GM23338 (cell line): ENCODE measurements at regions not wholly inside any gene's neighbourhood (a gene's known extent, or its start where the extent isn't known, plus 50 kb on each side); places are given as distances from the start of the nearest gene placed in this dataset.
A peak's percentile ranks its signal among the peaks of the same experiment; 100 is the strongest.
"Not testable (repeated sequence)": the region's sequence is repeated elsewhere in the genome, so short reads cannot be mapped to it uniquely, and the experiment has no call there.

ENCODE experiments used
- ATAC-seq: fragments of 200-7000 bp; cut with Tn5 transposase; 3 replicates; pipeline ENCODE4 v1.9.1; 2020
- DNase-seq: peaks from one replicate; pipeline ENCODE4 v3.0.0-alpha.2; 2015; ENCODE audit warnings: low spot score
- H2AFZ ChIP-seq: fragments of 200-600 bp; sonication (generic); 2 replicates; pipeline ENCODE4 v1.8.0; 2016; ENCODE audit warnings: antibody characterized with exemption, mild to moderate bottlenecking, moderate library complexity
- H3F3A ChIP-seq: fragments of 200-600 bp; sonication (generic); replicated peaks from 2 replicates; pipeline ENCODE4 v1.8.0; 2017; ENCODE audit warnings: antibody characterized with exemption, mixed run types, low read depth
- H3K27ac ChIP-seq: fragments of 200-600 bp; sonication (generic); 2 replicates; pipeline ENCODE4 v1.6.1; 2016; ENCODE audit warnings: low read depth
- H3K27me3 ChIP-seq: fragments of 200-600 bp; sonication (generic); 2 replicates; pipeline ENCODE4 v1.8.0; 2016; ENCODE audit warnings: mild to moderate bottlenecking, mixed run types, moderate library complexity; ENCODE audit not compliant: insufficient read depth
- H3K36me3 ChIP-seq: fragments of 200-600 bp; sonication (generic); 2 replicates; pipeline ENCODE4 v1.8.0; 2016; ENCODE audit warnings: mild to moderate bottlenecking; ENCODE audit not compliant: insufficient read depth
- H3K4me1 ChIP-seq: fragments of 200-600 bp; sonication (generic); 2 replicates; pipeline ENCODE4 v1.8.0; 2016; ENCODE audit warnings: mild to moderate bottlenecking, moderate library complexity; ENCODE audit not compliant: insufficient read depth
- H3K4me2 ChIP-seq: fragments of 200-600 bp; sonication (generic); 2 replicates; pipeline ENCODE4 v1.7.1; 2017; ENCODE audit warnings: mixed run types
- H3K4me3 ChIP-seq: fragments of 200-600 bp; sonication (generic); 2 replicates; pipeline ENCODE4 v1.6.1; 2016; ENCODE audit warnings: mixed run types
- H3K79me2 ChIP-seq: fragments of 200-600 bp; sonication (generic); replicated peaks from 2 replicates; pipeline ENCODE4 v1.8.0; 2017; ENCODE audit warnings: mild to moderate bottlenecking; ENCODE audit not compliant: insufficient read depth
- H3K9me2 ChIP-seq: fragments of 200-600 bp; sonication (generic); 2 replicates; pipeline ENCODE4 v1.8.0; 2017; ENCODE audit not compliant: insufficient read depth
- H4K20me1 ChIP-seq: fragments of 200-600 bp; sonication (generic); replicated peaks from 2 replicates; pipeline ENCODE4 v1.8.0; 2017; ENCODE audit warnings: mild to moderate bottlenecking; ENCODE audit not compliant: insufficient read depth
- H3K27ac Mint-ChIP-seq: 2 replicates; pipeline ENCODE4 v1.8.0; 2020; ENCODE audit warnings: inconsistent platforms, mild to moderate bottlenecking, moderate library complexity, mixed read lengths
- H3K27me3 Mint-ChIP-seq: 3 replicates; pipeline ENCODE4 v1.8.0; 2022; ENCODE audit warnings: low read depth, mild to moderate bottlenecking, moderate library complexity, mixed read lengths, inconsistent platforms; ENCODE audit not compliant: insufficient read depth, poor library complexity
- H3K36me3 Mint-ChIP-seq: 3 replicates; pipeline ENCODE4 v1.8.0; 2021; ENCODE audit warnings: low read depth, mild to moderate bottlenecking, inconsistent platforms, moderate library complexity, mixed read lengths
- H3K4me1 Mint-ChIP-seq: 3 replicates; pipeline ENCODE4 v1.8.0; 2020; ENCODE audit warnings: mild to moderate bottlenecking, inconsistent platforms, mixed read lengths
- H3K4me3 Mint-ChIP-seq: 3 replicates; pipeline ENCODE4 v1.8.0; 2021; ENCODE audit warnings: moderate library complexity, mild to moderate bottlenecking, inconsistent platforms, mixed read lengths
- H3K9me3 Mint-ChIP-seq: 3 replicates; pipeline ENCODE4 v1.8.0; 2020; ENCODE audit warnings: moderate library complexity, mild to moderate bottlenecking, inconsistent platforms, mixed read lengths

DNA sequence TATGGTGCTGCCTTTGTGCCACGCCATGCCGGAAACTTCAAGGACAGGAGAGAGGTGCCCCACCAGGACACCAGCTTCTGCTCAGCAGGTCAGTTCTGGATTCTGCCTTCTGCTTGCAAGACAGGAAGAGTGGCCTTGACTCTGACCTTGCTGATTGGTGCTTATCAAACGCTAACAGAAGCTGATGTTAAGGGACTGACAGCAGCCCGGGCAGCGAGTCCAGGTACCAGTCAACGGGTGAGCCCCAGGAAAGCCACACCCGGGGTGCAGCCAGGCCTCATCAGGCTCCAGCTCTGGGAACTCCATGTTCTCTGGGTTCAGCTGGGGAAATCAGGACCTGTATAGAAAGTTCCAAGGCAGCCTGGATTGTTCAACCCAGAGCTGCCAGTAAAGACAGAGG is 116.8 kb upstream of the MTLN start:
- not testable (repeated sequence) for H3K27me3 Mint-ChIP-seq

DNA sequence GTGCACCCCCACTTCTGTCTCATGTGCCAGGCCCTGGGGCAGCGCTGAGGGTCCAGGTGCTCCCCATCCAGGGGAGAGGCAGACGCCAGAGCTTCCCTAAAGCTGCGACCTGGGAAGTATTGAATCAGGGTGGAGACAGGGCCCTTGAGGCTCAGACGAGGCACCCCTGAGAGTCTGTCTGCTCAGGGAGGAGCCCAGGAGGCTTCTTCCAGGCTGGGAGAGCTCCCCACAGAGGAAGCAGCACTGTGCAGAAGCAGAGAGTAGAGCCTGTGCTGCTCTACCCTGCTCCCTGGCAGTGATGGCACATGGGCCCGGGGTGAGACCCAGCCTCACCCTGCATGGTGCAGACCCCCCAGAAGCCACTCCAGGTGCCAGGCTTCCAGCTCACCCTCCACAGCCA is 116.3 kb upstream of the MTLN start:
- not testable (repeated sequence) for H3K4me1 Mint-ChIP-seq, H3K4me3 Mint-ChIP-seq, H3K27me3 Mint-ChIP-seq, H3K9me2 ChIP-seq, H3F3A ChIP-seq, H3K4me1 ChIP-seq, H3K27me3 ChIP-seq, H3K36me3 Mint-ChIP-seq, H3K36me3 ChIP-seq, H3K27ac Mint-ChIP-seq, H3K9me3 Mint-ChIP-seq, H3K27ac ChIP-seq, DNase-seq, H3K79me2 ChIP-seq, H3K4me2 ChIP-seq, H4K20me1 ChIP-seq, H3K4me3 ChIP-seq, H2AFZ ChIP-seq
- ATAC-seq: peak; percentile 21

More for the DNA sequence above, 116.8 kb upstream of the MTLN start:
- not testable (repeated sequence) for H3K36me3 ChIP-seq, H2AFZ ChIP-seq, H3K27me3 ChIP-seq, DNase-seq, H3K9me3 Mint-ChIP-seq, H3K4me1 ChIP-seq, H3F3A ChIP-seq, H3K27ac ChIP-seq, H4K20me1 ChIP-seq, ATAC-seq, H3K4me3 ChIP-seq, H3K4me3 Mint-ChIP-seq, H3K9me2 ChIP-seq, H3K4me1 Mint-ChIP-seq, H3K36me3 Mint-ChIP-seq, H3K4me2 ChIP-seq, H3K79me2 ChIP-seq, H3K27ac Mint-ChIP-seq

DNA sequence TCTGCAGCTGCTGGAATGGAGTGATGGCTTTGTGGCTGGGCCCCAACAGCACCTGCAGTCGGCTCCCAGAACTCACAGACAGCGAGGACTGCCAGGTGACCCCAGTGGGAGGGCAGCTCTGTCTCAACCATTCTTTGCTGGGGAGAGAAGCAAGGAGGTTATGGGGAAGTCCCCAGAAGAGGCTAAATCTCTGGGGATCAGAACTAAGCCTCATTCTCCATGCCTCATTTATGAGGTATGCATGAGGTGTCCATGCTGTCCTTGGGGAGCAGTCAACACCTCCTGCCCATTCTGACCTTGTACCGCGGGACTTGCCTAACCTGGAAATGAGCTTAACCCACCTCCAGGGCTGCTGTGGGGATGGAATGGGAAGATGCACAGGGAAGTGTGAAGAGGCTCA is 111.5 kb upstream of the MTLN start:
- not testable (repeated sequence) for H3K4me3 Mint-ChIP-seq, H3K4me2 ChIP-seq, H3K27me3 ChIP-seq, H3K9me2 ChIP-seq, H3K4me1 ChIP-seq, H3K9me3 Mint-ChIP-seq, H3K27ac ChIP-seq, H3K27ac Mint-ChIP-seq, H4K20me1 ChIP-seq, ATAC-seq, H3K4me1 Mint-ChIP-seq, H3K27me3 Mint-ChIP-seq, DNase-seq, H3K36me3 ChIP-seq, H3K36me3 Mint-ChIP-seq, H3K4me3 ChIP-seq, H3K79me2 ChIP-seq, H3F3A ChIP-seq, H2AFZ ChIP-seq

DNA sequence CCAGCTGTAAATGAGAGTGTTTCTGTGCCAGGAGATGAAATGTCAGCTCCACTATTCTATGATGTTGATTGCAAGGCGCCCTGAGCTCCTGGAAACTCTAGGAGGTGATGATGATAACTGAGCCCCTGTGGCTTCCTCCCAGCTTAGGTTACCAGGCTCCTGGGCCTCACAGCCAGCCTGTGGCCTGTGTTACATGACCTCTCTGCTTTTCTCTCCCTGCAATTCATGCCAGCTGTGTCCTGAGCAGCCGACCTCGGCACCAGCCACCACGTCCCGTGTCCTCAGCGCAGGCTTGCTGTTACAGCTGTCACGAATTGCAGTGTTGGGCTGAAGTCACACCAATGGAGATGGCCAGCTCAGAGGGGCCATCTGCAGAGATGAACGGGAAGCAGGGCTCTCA is 110.2 kb upstream of the MTLN start:
- not testable (repeated sequence) for H3K4me1 ChIP-seq, H3K27me3 ChIP-seq, H3K4me3 ChIP-seq, H3K9me3 Mint-ChIP-seq, H3K9me2 ChIP-seq, H4K20me1 ChIP-seq, H3K4me2 ChIP-seq, H3K79me2 ChIP-seq, DNase-seq, H3F3A ChIP-seq, H3K27ac ChIP-seq, H3K36me3 Mint-ChIP-seq, H3K4me3 Mint-ChIP-seq, H2AFZ ChIP-seq, H3K4me1 Mint-ChIP-seq, H3K36me3 ChIP-seq, H3K27ac Mint-ChIP-seq, ATAC-seq, H3K27me3 Mint-ChIP-seq

DNA sequence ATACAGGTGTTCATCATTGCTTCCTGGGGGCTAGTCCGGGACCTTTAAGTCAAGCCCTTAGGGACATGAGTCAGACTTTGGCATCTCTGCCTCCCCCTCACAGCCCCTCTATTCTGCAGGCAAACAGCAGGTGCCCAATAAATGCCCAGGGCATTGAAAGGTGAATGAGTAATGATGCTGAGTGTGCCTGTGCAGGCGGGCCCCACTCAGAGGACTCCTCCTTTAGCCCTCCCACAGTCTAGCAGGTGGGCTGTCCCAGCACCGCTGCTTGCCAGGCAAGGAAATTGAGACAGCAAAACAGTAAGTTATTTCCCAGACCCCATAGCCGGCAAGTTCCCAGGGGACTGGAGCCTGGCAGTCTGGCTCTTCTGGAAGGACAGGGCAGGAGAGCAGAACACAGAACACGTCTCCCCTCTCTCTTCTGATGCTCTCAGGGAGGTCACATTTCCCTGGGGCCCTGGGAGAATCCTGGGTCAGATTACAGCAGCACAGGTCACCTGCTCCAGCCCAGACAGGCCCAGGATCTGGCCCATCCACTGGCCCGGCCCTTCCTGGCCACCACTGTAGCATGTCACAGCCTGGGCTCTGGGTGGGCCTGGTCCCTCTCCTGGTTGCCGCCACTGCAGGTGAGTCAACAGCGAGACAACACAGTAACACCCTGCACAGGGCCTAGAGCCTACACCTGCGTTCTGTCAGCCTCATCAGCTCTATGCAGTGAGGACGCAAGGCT is 108.7 kb upstream of the MTLN start:
- H3K4me3 ChIP-seq, H3K4me2 ChIP-seq, H3K36me3 Mint-ChIP-seq, H3K9me3 Mint-ChIP-seq, ATAC-seq, H2AFZ ChIP-seq, H3F3A ChIP-seq, H3K27me3 Mint-ChIP-seq, H3K79me2 ChIP-seq, H4K20me1 ChIP-seq, H3K9me2 ChIP-seq, H3K4me1 ChIP-seq, H3K4me1 Mint-ChIP-seq, H3K27ac ChIP-seq, H3K36me3 ChIP-seq, H3K4me3 Mint-ChIP-seq, DNase-seq, H3K27me3 ChIP-seq, H3K27ac Mint-ChIP-seq: not testable (repeated sequence)

DNA sequence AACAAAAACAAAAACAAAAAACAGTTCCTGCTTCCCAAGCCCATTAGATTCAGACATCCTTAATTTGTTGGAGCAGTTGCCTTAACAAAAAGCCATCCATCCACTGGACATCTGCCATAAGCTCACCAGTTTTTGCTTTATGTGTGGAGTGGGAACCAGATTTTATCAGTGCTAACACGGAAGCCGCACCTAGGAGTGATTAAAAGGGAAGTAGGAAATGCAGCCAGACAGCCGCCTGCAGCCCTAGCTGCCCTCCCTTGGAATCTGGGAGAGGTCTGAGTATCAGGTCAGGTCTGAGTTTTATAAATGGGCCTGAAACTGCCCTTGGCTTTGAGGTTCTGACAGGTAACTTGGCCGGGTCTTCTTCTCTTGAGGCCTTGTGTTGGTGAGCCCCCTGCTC is 106.6 kb upstream of the MTLN start:
- not testable (repeated sequence) for H3K36me3 ChIP-seq, H2AFZ ChIP-seq, H3K4me1 ChIP-seq, H3K79me2 ChIP-seq, H4K20me1 ChIP-seq, ATAC-seq, H3F3A ChIP-seq, H3K27me3 Mint-ChIP-seq, H3K9me2 ChIP-seq, H3K4me3 ChIP-seq, H3K4me3 Mint-ChIP-seq, DNase-seq, H3K27me3 ChIP-seq, H3K9me3 Mint-ChIP-seq, H3K27ac ChIP-seq, H3K36me3 Mint-ChIP-seq, H3K4me1 Mint-ChIP-seq, H3K27ac Mint-ChIP-seq, H3K4me2 ChIP-seq

DNA sequence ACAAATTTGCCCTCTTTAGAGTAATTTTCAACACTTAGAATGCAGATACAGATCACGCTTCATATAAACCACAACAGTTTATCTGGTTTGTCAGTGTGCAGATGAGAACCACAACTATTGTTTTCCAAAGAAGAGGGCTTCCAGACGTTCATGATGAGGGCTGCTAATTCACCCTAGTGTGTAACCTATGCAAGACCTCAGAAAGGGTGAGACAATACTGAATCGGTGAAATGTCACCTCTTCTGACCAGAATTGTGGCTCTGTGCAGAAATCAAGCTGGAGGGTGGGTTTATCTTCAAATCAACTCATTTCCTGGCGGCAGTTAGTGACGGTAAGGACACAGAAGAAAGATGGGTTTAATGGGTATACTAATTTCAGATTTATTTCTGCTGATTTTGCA is 105.0 kb upstream of the MTLN start:
- H3K9me2 ChIP-seq, H3K27ac Mint-ChIP-seq, H3K36me3 Mint-ChIP-seq, H3K4me2 ChIP-seq, H2AFZ ChIP-seq, H3K27me3 Mint-ChIP-seq, H3K4me3 ChIP-seq, H3K79me2 ChIP-seq, H3K36me3 ChIP-seq, H3K9me3 Mint-ChIP-seq, H3K4me1 Mint-ChIP-seq, H3K27ac ChIP-seq, H3K4me1 ChIP-seq, H3K27me3 ChIP-seq, DNase-seq, ATAC-seq, H3F3A ChIP-seq, H3K4me3 Mint-ChIP-seq, H4K20me1 ChIP-seq: not testable (repeated sequence)
